GM12891 (cell line): ENCODE measurements at regions not wholly inside any gene's neighbourhood (a gene's known extent, or its start where the extent isn't known, plus 50 kb on each side); places are given as distances from the start of the nearest gene placed in this dataset.

Experiments used
- POLR2A ChIP-seq: IDR thresholded peaks from 2 replicates; pipeline ENCODE4 v1.6.1; 2011; ENCODE audit warnings: low read depth, low read length, control low read depth
- POLR2AphosphoS5 ChIP-seq: IDR thresholded peaks from 2 replicates; pipeline ENCODE4 v1.6.1; 2011; ENCODE audit warnings: low read depth, low read length, control low read depth

DNA sequence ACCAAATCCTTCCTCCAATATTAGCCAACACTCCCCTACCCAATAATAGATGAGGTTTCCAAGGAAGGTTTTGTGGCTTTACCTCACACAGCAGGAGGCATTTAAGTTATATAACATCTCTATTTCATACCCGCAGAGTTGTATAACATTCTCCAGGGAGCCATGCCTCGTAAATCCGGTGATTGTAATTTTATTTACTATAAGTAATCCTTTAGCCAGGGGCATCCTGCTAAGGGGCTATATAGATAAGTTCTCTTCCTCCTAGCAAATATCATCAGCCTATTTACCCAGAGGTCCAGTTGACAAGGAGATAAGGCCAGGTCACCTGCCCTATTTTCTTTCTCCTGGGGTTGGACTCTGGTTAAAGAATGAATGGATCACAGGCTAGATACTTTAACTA lies 2051.0 kb downstream of the EFNA5 start:
- TF ChIP-seq POLR2A: no peak
- TF ChIP-seq POLR2AphosphoS5: no peak
